ENCODE measurements at regions not wholly inside any gene's neighbourhood (a gene's known extent, or its start where the extent isn't known, plus 50 kb on each side); places are given as distances from the start of the nearest gene placed in this dataset.
A peak's percentile ranks its signal among the peaks of the same experiment; 100 is the strongest.
"Not testable (repeated sequence)": the region's sequence is repeated elsewhere in the genome, so short reads cannot be mapped to it uniquely, and the experiment has no call there.

DNA sequence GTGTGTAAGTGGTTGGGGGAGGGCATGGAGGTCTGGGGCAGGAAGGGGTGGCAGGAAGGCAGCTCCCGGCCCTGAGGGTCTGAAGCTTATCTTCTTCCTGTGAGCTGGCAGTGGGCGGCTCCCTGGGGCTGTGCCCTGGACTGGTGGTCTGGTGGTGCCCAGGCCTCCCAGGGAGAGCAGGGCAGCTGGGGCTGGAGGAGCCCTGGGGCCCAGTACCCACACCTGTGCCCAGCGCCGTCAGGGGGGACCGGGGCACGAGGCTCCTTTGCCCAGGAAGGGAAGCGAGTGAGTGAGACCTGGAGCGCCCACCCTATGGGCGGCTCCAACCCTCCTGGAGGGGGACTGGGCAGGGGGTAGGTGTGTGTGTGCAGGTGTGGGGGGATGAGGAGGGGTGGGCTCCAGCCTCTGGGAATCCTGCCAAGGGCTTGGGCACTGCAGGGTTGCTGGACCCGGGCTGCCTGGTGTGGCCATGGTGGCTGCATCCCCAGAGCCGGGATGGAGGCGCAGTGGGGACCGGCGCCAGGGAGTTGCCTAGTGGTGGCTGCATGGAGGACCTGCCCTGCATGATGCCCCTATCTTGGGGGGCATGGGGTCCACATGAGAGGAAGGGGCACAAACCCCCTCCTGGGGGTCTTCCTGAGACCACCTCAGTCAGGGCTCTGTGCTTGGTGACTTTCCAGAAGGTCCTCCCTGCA, 353.6 kb downstream of the TMEM121 start:
- H3K4me3 ChIP-seq, result no peak overlapping the region
- intact Hi-C loops (cut with DNase I), result no loop called here
- H3K36me3 ChIP-seq, result no peaks in the 10 kb centered on the region
- no peaks in the 10 kb centered on the region for H3K27me3 ChIP-seq
- no peaks in the 10 kb centered on the region for H3K9me3 ChIP-seq
- H3K27ac ChIP-seq, result no peak overlapping the region
- H3K4me1 ChIP-seq, result no peaks in the 10 kb centered on the region
- TF ChIP-seq POLR2A (IDR thresholded peaks at IDR 0.05) (no peak), POLR2AphosphoS5 (IDR thresholded peaks at IDR 0.05; ENCODE audit: insufficient read depth in 1 of 2, low read depth in 1 of 2) (no peak)
- TF ChIP-seq, protein P1, sequence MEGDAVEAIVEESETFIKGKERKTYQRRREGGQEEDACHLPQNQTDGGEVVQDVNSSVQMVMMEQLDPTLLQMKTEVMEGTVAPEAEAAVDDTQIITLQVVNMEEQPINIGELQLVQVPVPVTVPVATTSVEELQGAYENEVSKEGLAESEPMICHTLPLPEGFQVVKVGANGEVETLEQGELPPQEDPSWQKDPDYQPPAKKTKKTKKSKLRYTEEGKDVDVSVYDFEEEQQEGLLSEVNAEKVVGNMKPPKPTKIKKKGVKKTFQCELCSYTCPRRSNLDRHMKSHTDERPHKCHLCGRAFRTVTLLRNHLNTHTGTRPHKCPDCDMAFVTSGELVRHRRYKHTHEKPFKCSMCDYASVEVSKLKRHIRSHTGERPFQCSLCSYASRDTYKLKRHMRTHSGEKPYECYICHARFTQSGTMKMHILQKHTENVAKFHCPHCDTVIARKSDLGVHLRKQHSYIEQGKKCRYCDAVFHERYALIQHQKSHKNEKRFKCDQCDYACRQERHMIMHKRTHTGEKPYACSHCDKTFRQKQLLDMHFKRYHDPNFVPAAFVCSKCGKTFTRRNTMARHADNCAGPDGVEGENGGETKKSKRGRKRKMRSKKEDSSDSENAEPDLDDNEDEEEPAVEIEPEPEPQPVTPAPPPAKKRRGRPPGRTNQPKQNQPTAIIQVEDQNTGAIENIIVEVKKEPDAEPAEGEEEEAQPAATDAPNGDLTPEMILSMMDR (IDR thresholded peaks at IDR 0.05), result no peak
- no peak for DNase-seq (ENCODE audit: extremely low spot score in 2 of 2)

DNA sequence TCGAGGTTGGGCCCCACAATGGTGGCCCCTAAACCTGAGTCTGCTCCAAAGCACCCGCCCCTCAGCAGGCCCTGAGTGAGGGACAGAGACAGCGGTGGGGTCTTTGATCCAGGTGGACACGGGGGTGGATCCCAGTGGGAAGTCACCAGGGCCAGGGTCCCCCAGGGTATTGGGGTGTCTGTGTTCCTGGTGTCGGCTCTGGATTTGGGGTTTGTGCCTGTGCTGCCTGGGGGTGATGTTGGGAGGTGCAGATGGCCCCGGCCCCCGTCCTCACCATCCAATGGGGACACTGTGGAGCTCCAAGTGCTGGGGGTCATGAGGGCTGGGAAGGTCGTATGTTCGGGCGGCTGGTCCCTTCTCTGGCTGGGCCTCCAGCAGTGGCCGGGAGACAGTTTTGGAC, 354.2 kb downstream of the TMEM121 start:
- TF ChIP-seq POLR2A (IDR thresholded peaks at IDR 0.05), result no peak
- TF ChIP-seq POLR2AphosphoS5 (IDR thresholded peaks at IDR 0.05; ENCODE audit: insufficient read depth in 1 of 2, low read depth in 1 of 2), result no peak
- TF ChIP-seq, protein P1 (IDR thresholded peaks at IDR 0.05), result no peak
- Histone ChIP-seq H3K4me1 (no peaks in the 10 kb centered on the region), H3K27ac (no peak overlapping the region), H3K9me3 (no peaks in the 10 kb centered on the region), H3K27me3 (no peaks in the 10 kb centered on the region), H3K4me3 (no peak overlapping the region), H3K36me3 (no peaks in the 10 kb centered on the region)
- DNase-seq (ENCODE audit: extremely low spot score in 2 of 2), result peak in 1 of 2 donors; percentile 91
- intact Hi-C loops (cut with DNase I), result no loop called here

GRCh38 chr14:105881021-105881930, 354.9 kb downstream of the TMEM121 start:
- no peak for TF ChIP-seq POLR2AphosphoS5 (IDR thresholded peaks at IDR 0.05; ENCODE audit: insufficient read depth in 1 of 2, low read depth in 1 of 2)
- TF ChIP-seq, protein P1 (IDR thresholded peaks at IDR 0.05), result no peak
- no peak for TF ChIP-seq POLR2A (IDR thresholded peaks at IDR 0.05)
- H3K4me1 ChIP-seq, result no peaks in the 10 kb centered on the region
- intact Hi-C loops (cut with DNase I), result no loop called here
- H3K4me3 ChIP-seq, result no peak overlapping the region
- no peaks in the 10 kb centered on the region for H3K27me3 ChIP-seq
- no peaks in the 10 kb centered on the region for H3K36me3 ChIP-seq
- H3K27ac ChIP-seq, result no peak overlapping the region
- DNase-seq (ENCODE audit: extremely low spot score in 2 of 2), result peak in 1 of 2 donors; percentile 88
- H3K9me3 ChIP-seq, result no peaks in the 10 kb centered on the region

DNA sequence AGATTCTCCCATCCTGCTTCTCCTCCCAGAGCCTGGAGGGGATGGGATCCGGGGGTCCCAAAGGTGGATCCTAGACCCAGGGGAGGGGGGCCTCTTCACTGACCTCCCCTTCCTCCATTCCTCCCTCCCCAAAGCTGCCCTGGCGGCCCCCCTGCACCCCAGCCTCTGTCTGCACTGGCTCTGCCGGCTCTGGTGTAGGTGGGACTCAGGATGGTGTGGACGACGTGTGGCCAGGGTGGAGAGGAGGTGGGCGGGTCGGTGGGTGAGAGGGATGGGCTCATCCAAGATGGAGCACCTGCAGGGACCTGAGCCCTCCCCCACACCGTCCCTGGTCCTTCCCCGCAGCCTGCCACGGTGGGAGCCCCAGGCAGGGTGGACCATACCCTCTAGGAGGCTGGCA, 355.6 kb downstream of the TMEM121 start:
- H3K4me1 ChIP-seq; H3K9me3 ChIP-seq; intact Hi-C loops (cut with DNase I); DNase-seq (ENCODE audit: extremely low spot score in 2 of 2); H3K36me3 ChIP-seq; H3K27ac ChIP-seq; H3K27me3 ChIP-seq; H3K4me3 ChIP-seq: not testable (repeated sequence)

- no peak for DNase-seq (ENCODE audit: extremely low spot score in 2 of 2)
- H3K4me3 ChIP-seq, result no peak overlapping the region
- no peaks in the 10 kb centered on the region for H3K4me1 ChIP-seq
- no peaks in the 10 kb centered on the region for H3K9me3 ChIP-seq
- TF ChIP-seq, protein P1 (IDR thresholded peaks at IDR 0.05), result no peak
- TF ChIP-seq POLR2A (IDR thresholded peaks at IDR 0.05) (no peak), POLR2AphosphoS5 (IDR thresholded peaks at IDR 0.05; ENCODE audit: insufficient read depth in 1 of 2, low read depth in 1 of 2) (no peak)
- intact Hi-C loops (cut with DNase I), result no loop called here
- H3K27ac ChIP-seq, result no peak overlapping the region
- no peaks in the 10 kb centered on the region for H3K36me3 ChIP-seq
- H3K27me3 ChIP-seq, result no peaks in the 10 kb centered on the region
Measured at GRCh38 chr14:105882626-105883025, 356.2 kb downstream of the TMEM121 start.
